Endothelial cell of umbilical vein (primary cell): ENCODE measurements at regions not wholly inside any gene's neighbourhood (a gene's known extent, or its start where the extent isn't known, plus 50 kb on each side); places are given as distances from the start of the nearest gene placed in this dataset.

Source experiments
- CTCF ChIP-seq, 2 donors: IDR thresholded peaks; 1 replicate in 1 of 2; 2 replicates in 1 of 2; pipeline ENCODE4 v1.5.1; 2011; ENCODE audit warnings: low read length in 2 of 2, mild to moderate bottlenecking in 2 of 2, moderate library complexity in 2 of 2, control low read depth in 1 of 2, inconsistent platforms in 1 of 2, low read depth in 1 of 2; ENCODE audit not compliant: insufficient read depth in 1 of 2; ENCODE audit errors: extremely low read depth in 1 of 2
- EZH2 ChIP-seq: IDR thresholded peaks from 2 replicates; pipeline ENCODE4 v1.6.1; 2012; ENCODE audit warnings: borderline replicate concordance, low read depth, mild to moderate bottlenecking, moderate library complexity, low read length, inconsistent platforms; ENCODE audit not compliant: severe bottlenecking
- POLR2A ChIP-seq: IDR thresholded peaks from 2 replicates; pipeline ENCODE4 v1.6.1; 2012; ENCODE audit warnings: low read depth, mild to moderate bottlenecking, control low read depth, low read length
- POLR2AphosphoS5 ChIP-seq: IDR thresholded peaks from 2 replicates; pipeline ENCODE4 v1.6.1; 2012; ENCODE audit warnings: low read depth, mild to moderate bottlenecking, control low read depth, low read length, moderate library complexity; ENCODE audit not compliant: insufficient read depth

GRCh38 chr1:218755128-218755527 lies 410.0 kb downstream of the TGFB2 start:
- TF ChIP-seq CTCF (IDR thresholded peaks at IDR 0.05; ENCODE audit: extremely low read depth in 1 of 2, insufficient read depth in 1 of 2, low read depth in 1 of 2, low read length in 2 of 2) = no peak
- TF ChIP-seq EZH2 = no peak
- no peak for TF ChIP-seq POLR2A
- no peak for TF ChIP-seq POLR2AphosphoS5
